ENCODE measurements at regions not wholly inside any gene's neighbourhood (a gene's known extent, or its start where the extent isn't known, plus 50 kb on each side); places are given as distances from the start of the nearest gene placed in this dataset.

DNA sequence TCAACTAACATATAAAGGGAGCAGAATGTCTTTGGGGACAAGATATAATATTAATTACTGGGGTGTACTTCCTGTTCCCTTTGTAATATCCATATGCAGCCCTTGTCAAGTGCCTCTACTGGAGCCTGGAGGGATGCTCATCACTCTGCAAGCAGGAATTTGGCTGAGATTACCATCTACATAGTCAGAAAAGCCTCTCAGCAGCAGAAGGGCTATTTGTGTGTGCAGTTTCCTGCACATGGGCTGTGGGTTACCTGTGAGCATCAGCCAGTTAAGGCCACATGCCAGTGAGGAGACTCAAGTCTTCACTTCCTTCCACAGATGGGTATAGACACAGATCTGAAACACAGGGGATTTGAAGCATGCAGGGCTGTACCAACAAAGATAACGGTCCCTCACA lies 278.1 kb upstream of the PLSCR5 start:
- no peak overlapping the region for H3K4me3 ChIP-seq
- no peaks in the 10 kb centered on the region for H3K9me3 ChIP-seq
- no peaks in the 10 kb centered on the region for H3K27me3 ChIP-seq
- H3K4me1 ChIP-seq: no peaks in the 10 kb centered on the region
- DNase-seq: no peak
- H3K27ac ChIP-seq: no peak overlapping the region
- H3K36me3 ChIP-seq: no peaks in the 10 kb centered on the region
- no peak for TF ChIP-seq CTCF (IDR thresholded peaks at IDR 0.05)
- TF ChIP-seq POLR2A (IDR thresholded peaks at IDR 0.05): no peak

DNA sequence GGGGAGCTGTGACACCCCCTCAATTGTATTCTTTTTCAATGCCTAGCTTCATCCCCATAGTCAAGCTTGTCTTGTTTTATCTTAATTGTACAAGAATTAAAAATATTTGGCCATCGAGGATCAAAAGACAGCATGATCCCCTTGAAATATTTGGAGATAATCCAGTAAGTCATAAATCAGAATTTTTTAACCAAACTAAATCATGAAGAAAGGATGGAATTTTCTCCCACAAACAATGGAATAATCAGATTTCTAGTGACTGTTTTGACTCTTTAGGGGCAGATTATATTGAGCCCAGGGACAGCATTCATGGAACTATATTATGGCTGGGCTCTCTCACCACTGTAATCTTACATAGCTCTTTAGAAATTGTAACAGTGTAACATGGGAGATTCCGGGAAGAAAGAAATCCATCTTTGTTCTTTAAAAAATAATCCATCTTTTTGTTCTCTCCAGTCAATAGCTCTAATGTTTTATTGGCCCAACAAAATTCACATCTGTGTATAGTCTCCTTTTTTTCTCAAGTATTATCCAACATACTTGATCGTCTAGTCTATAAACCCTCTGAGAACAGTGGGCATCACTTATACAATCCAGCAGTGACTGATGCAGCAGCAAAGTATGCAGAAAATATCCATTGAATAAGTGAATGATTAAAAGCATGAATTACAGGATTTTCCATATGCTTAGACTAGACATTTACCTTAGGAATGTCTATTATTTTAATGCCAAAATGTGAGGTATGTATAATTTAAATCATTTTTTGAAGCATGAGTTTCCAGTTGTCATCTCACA lies 277.0 kb upstream of the PLSCR5 start:
- Histone ChIP-seq H3K36me3 (no peaks in the 10 kb centered on the region), H3K9me3 (no peaks in the 10 kb centered on the region)

GRCh38 chr3:146881356-146881755 lies 276.2 kb upstream of the PLSCR5 start:
- no peaks in the 10 kb centered on the region for H3K36me3 ChIP-seq
- DNase-seq: no peak
- H3K4me3 ChIP-seq: no peak overlapping the region
- TF ChIP-seq POLR2A (IDR thresholded peaks at IDR 0.05) (no peak), CTCF (IDR thresholded peaks at IDR 0.05) (no peak)
- H3K27ac ChIP-seq: no peak overlapping the region
- H3K27me3 ChIP-seq: no peaks in the 10 kb centered on the region
- no peaks in the 10 kb centered on the region for H3K4me1 ChIP-seq
- H3K9me3 ChIP-seq: no peaks in the 10 kb centered on the region

More for the DNA sequence above, 277.0 kb upstream of the PLSCR5 start:
- TF ChIP-seq CTCF (IDR thresholded peaks at IDR 0.05): no peak
- DNase-seq: no peak
- Histone ChIP-seq H3K4me3 (no peak overlapping the region), H3K27me3 (no peaks in the 10 kb centered on the region), H3K4me1 (no peaks in the 10 kb centered on the region), H3K27ac (no peak overlapping the region)

GRCh38 chr3:146873748-146874147 lies 268.6 kb upstream of the PLSCR5 start:
- Histone ChIP-seq H3K9me3 (peaks cover 0 to 5% (median 0%) of the 10 kb centered on the region in 4 donors), H3K27ac (no peak overlapping the region), H3K36me3 (no peaks in the 10 kb centered on the region), H3K4me1 (no peaks in the 10 kb centered on the region), H3K4me3 (no peak overlapping the region), H3K27me3 (no peaks in the 10 kb centered on the region)
- DNase-seq: no peak
- no peak for TF ChIP-seq POLR2A (IDR thresholded peaks at IDR 0.05)
- TF ChIP-seq CTCF (IDR thresholded peaks at IDR 0.05): no peak

GRCh38 chr3:146865175-146865755 lies 260.1 kb upstream of the PLSCR5 start:
- Histone ChIP-seq H3K9me3 (no peaks in the 10 kb centered on the region), H3K4me3 (no peak overlapping the region), H3K36me3 (no peaks in the 10 kb centered on the region), H3K27ac (no peak overlapping the region), H3K4me1 (no peaks in the 10 kb centered on the region), H3K27me3 (no peaks in the 10 kb centered on the region)
- no peak for DNase-seq
- TF ChIP-seq CTCF (IDR thresholded peaks at IDR 0.05) (no peak), POLR2A (IDR thresholded peaks at IDR 0.05) (no peak)

Data from Peyer's patch (tissue), 4 donors.